H9 (cell line): ENCODE measurements at regions not wholly inside any gene's neighbourhood (a gene's known extent, or its start where the extent isn't known, plus 50 kb on each side); places are given as distances from the start of the nearest gene placed in this dataset.

Experiments used
- DNase-seq: peaks from one replicate; pipeline ENCODE4 v3.0.0-alpha.2; 2017
- H2AFZ ChIP-seq: one replicate; pipeline ENCODE4 v1.6.1; 2013; ENCODE audit warnings: mild to moderate bottlenecking, low read length, control low read depth, moderate library complexity
- H2AK5ac ChIP-seq: 2 replicates; pipeline ENCODE4 v1.6.1; 2013; ENCODE audit warnings: low read length, control low read depth, mixed read lengths; ENCODE audit not compliant: insufficient read length
- H2BK120ac ChIP-seq: one replicate; pipeline ENCODE4 v1.6.1; 2013; ENCODE audit warnings: low read depth, mild to moderate bottlenecking, low read length, control low read depth, inconsistent platforms; ENCODE audit not compliant: poor library complexity, severe bottlenecking
- H2BK12ac ChIP-seq: 2 replicates; pipeline ENCODE4 v1.6.1; 2013; ENCODE audit warnings: low read length, control low read depth, mixed read lengths, low read depth; ENCODE audit not compliant: insufficient read length
- H2BK15ac ChIP-seq: 2 replicates; pipeline ENCODE4 v1.6.1; 2013; ENCODE audit warnings: low read depth, low read length, control low read depth
- H2BK20ac ChIP-seq: one replicate; pipeline ENCODE4 v1.6.1; 2013; ENCODE audit warnings: low read depth, mild to moderate bottlenecking, low read length, control low read depth, inconsistent platforms; ENCODE audit not compliant: poor library complexity, severe bottlenecking
- H2BK5ac ChIP-seq: 2 replicates; pipeline ENCODE4 v1.6.1; 2013; ENCODE audit warnings: low read length, control low read depth, mixed read lengths; ENCODE audit not compliant: insufficient read length
- H3K14ac ChIP-seq: 2 replicates; pipeline ENCODE4 v1.6.1; 2013; ENCODE audit warnings: low read length, control low read depth; ENCODE audit not compliant: insufficient read depth
- H3K18ac ChIP-seq: 2 replicates; pipeline ENCODE4 v1.6.1; 2013; ENCODE audit warnings: low read depth, mild to moderate bottlenecking, mixed read lengths, low read length, control low read depth; ENCODE audit not compliant: insufficient read length
- H3K23ac ChIP-seq: 2 replicates; pipeline ENCODE4 v1.6.1; 2013; ENCODE audit warnings: low read length, control low read depth, mixed read lengths, low read depth; ENCODE audit not compliant: insufficient read length
- H3K23me2 ChIP-seq: 2 replicates; pipeline ENCODE4 v1.6.1; 2013; ENCODE audit warnings: low read depth, mild to moderate bottlenecking, mixed read lengths, low read length, control low read depth; ENCODE audit not compliant: insufficient read length, poor library complexity, severe bottlenecking
- H3K27ac ChIP-seq: 2 replicates; pipeline ENCODE4 v1.5.1; 2013; ENCODE audit warnings: low read length, control low read depth, mixed read lengths, low read depth; ENCODE audit not compliant: insufficient read length
- H3K27me3 ChIP-seq: 2 replicates; pipeline ENCODE4 v1.6.1; 2013; ENCODE audit warnings: low read length, control low read depth, inconsistent platforms; ENCODE audit not compliant: insufficient read depth
- H3K4ac ChIP-seq: 2 replicates; pipeline ENCODE4 v1.6.1; 2013; ENCODE audit warnings: low read depth, mild to moderate bottlenecking, control low read depth, inconsistent platforms, low read length, moderate library complexity
- H3K4me1 ChIP-seq: 2 replicates; pipeline ENCODE4 v1.6.1; 2013; ENCODE audit warnings: low read length, control low read depth, inconsistent platforms; ENCODE audit not compliant: insufficient read depth
- H3K4me2 ChIP-seq: 2 replicates; pipeline ENCODE4 v1.6.1; 2013; ENCODE audit warnings: low read length, control low read depth, mixed read lengths; ENCODE audit not compliant: insufficient read length, insufficient read depth
- H3K56ac ChIP-seq: 2 replicates; pipeline ENCODE4 v1.6.1; 2013; ENCODE audit warnings: low read depth, mild to moderate bottlenecking, mixed read lengths, low read length, control low read depth; ENCODE audit not compliant: insufficient read length
- H3K79me1 ChIP-seq: 2 replicates; pipeline ENCODE4 v1.6.1; 2013; ENCODE audit warnings: low read depth, mild to moderate bottlenecking, moderate library complexity, low read length, control low read depth, inconsistent platforms; ENCODE audit not compliant: insufficient read depth, poor library complexity, severe bottlenecking
- H3K79me2 ChIP-seq: 2 replicates; pipeline ENCODE4 v1.6.1; 2013; ENCODE audit warnings: low read length, control low read depth, inconsistent platforms; ENCODE audit not compliant: insufficient read depth
- H3K9ac ChIP-seq: 2 replicates; pipeline ENCODE4 v1.6.1; 2013; ENCODE audit warnings: low read length, control low read depth, mixed read lengths; ENCODE audit not compliant: insufficient read length; ENCODE audit errors: extremely low read depth
- H3K9me3 ChIP-seq: one replicate; pipeline ENCODE4 v1.6.1; 2013; ENCODE audit warnings: low read depth, low read length, inconsistent platforms; ENCODE audit not compliant: control insufficient read depth
- H3T11ph ChIP-seq: one replicate; pipeline ENCODE4 v1.6.1; 2013; ENCODE audit warnings: mild to moderate bottlenecking, low read length, control low read depth, inconsistent platforms
- H4K20me1 ChIP-seq: one replicate; pipeline ENCODE4 v1.6.1; 2013; ENCODE audit not compliant: control insufficient read depth, insufficient read length, insufficient read depth
- H4K5ac ChIP-seq: 2 replicates; pipeline ENCODE4 v1.6.1; 2013; ENCODE audit warnings: low read depth, mild to moderate bottlenecking, mixed read lengths, low read length, control low read depth; ENCODE audit not compliant: insufficient read length
- H4K8ac ChIP-seq: replicated peaks from 2 replicates; pipeline ENCODE4 v1.6.1; 2013; ENCODE audit warnings: low read length, control low read depth, mixed read lengths, low read depth; ENCODE audit not compliant: insufficient read length
- H4K91ac ChIP-seq: 2 replicates; pipeline ENCODE4 v1.6.1; 2013; ENCODE audit warnings: low read depth, mild to moderate bottlenecking, moderate library complexity, mixed read lengths, low read length, control low read depth; ENCODE audit not compliant: insufficient read length
- H3K27ac Mint-ChIP-seq, 3 experiments: 2 replicates in 2 of 3; 3 replicates in 1 of 3; pipeline ENCODE4 v1.8.0; 2020 to 2021; ENCODE audit warnings: mixed read lengths in 3 of 3, mild to moderate bottlenecking in 1 of 3, moderate library complexity in 1 of 3
- H3K27me3 Mint-ChIP-seq: 2 replicates; pipeline ENCODE4 v1.8.0; 2021; ENCODE audit warnings: low read depth, mild to moderate bottlenecking, moderate library complexity, mixed read lengths
- H3K36me3 Mint-ChIP-seq, 3 experiments: 2 replicates in 2 of 3; 3 replicates in 1 of 3; pipeline ENCODE4 v1.8.0; 2020 to 2021; ENCODE audit warnings: low read depth in 3 of 3, mixed read lengths in 3 of 3; ENCODE audit not compliant: insufficient read depth in 1 of 3
- H3K4me1 Mint-ChIP-seq, 2 experiments: 2 replicates each; pipeline ENCODE4 v1.8.0; 2020; ENCODE audit warnings: mixed read lengths in 2 of 2
- H3K4me3 Mint-ChIP-seq, 2 experiments: 2 replicates in 1 of 2; 3 replicates in 1 of 2; pipeline ENCODE4 v1.8.0; 2020 to 2021; ENCODE audit warnings: mild to moderate bottlenecking in 2 of 2, mixed read lengths in 2 of 2, moderate library complexity in 1 of 2
- H3K9me3 Mint-ChIP-seq, 2 experiments: 2 replicates in 1 of 2; 3 replicates in 1 of 2; pipeline ENCODE4 v1.8.0; 2020; ENCODE audit warnings: mild to moderate bottlenecking in 2 of 2, mixed read lengths in 2 of 2, moderate library complexity in 1 of 2
- CTCF ChIP-seq: fragments of 200-600 bp; sonication (generic); conservative IDR thresholded peaks from 3 replicates; pipeline ENCODE4 v1.8.0; 2021; ENCODE audit warnings: antibody characterized with exemption, mild to moderate bottlenecking
- WGBS: extraction: QIAGEN DNeasy Blood & Tissue Kit; methylation state at CpG from one replicate; pipeline ENCODE4 v1.1.7; 2013; ENCODE audit warnings: missing lambda C conversion rate, low lambda C conversion rate, mixed read lengths; ENCODE audit not compliant: insufficient read length; ENCODE audit errors: extremely low coverage; 5-methylcytosine and 5-hydroxymethylcytosine counted together

DNA sequence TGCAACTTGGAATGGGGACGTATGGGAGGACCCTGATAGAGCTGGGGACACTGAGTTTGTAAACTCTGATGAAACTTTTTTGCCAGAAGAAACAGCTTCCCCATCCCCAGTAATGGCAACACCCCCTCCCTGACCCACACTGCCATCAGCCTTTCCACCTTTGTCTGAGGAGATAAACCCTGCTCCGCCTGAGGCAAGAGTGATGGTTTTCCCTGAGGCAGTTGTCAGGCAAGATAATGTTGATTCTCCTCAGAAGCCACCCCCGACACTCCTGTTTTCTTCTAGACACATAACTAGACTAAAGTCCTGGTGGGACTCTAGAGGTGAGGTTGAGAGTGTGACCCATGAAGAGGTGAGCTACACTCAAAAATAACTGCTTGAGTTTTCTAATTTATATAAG is 71.9 kb upstream of the STK26 start:
- no CpG with 5 or more reads among the region's 3 CpGs for WGBS
- Mint-ChIP-seq H3K4me3 (no peak overlapping the region), H3K9me3 (no peaks in the 10 kb centered on the region; a peak in 2 of 5 replicates), H3K4me1 (peaks cover 0 to 6% of the 10 kb centered on the region in 2 experiments; a peak in 1 of 4 replicates), H3K36me3 (no peaks in the 10 kb centered on the region; a peak in 2 of 7 replicates), H3K27ac (no peak overlapping the region), H3K27me3 (no peaks in the 10 kb centered on the region; the same call in 1 of the 2 replicates)
- H3K4ac ChIP-seq = no peak overlapping the region
- DNase-seq = no peak
- no peak overlapping the region for H2BK20ac ChIP-seq
- no peaks in the 10 kb centered on the region for H3K27me3 ChIP-seq
- H3K23ac ChIP-seq = no peak overlapping the region
- no peak overlapping the region for H3T11ph ChIP-seq
- no peak overlapping the region for H4K5ac ChIP-seq
- no peak overlapping the region for H3K27ac ChIP-seq
- no peak overlapping the region for H3K4me2 ChIP-seq
- H4K91ac ChIP-seq = no peak overlapping the region
- H3K14ac ChIP-seq = no peak overlapping the region
- no peak overlapping the region for H2BK120ac ChIP-seq
- no peak for TF ChIP-seq CTCF
- H3K4me1 ChIP-seq = no peaks in the 10 kb centered on the region
- H3K79me1 ChIP-seq = no peaks in the 10 kb centered on the region
- no peaks in the 10 kb centered on the region for H4K20me1 ChIP-seq
- no peak overlapping the region for H4K8ac ChIP-seq
- no peak overlapping the region for H2BK12ac ChIP-seq
- no peak overlapping the region for H3K56ac ChIP-seq
- H3K79me2 ChIP-seq = no peaks in the 10 kb centered on the region
- H3K9ac ChIP-seq = no peak overlapping the region
- no peak overlapping the region for H2AFZ ChIP-seq
- no peak overlapping the region for H3K18ac ChIP-seq
- H3K23me2 ChIP-seq = no peaks in the 10 kb centered on the region
- H3K9me3 ChIP-seq = no peaks in the 10 kb centered on the region
- no peak overlapping the region for H2AK5ac ChIP-seq
- H2BK15ac ChIP-seq = no peak overlapping the region
- H2BK5ac ChIP-seq = no peak overlapping the region
